ENCODE measurements at regions not wholly inside any gene's neighbourhood (a gene's known extent, or its start where the extent isn't known, plus 50 kb on each side); places are given as distances from the start of the nearest gene placed in this dataset.

DNA sequence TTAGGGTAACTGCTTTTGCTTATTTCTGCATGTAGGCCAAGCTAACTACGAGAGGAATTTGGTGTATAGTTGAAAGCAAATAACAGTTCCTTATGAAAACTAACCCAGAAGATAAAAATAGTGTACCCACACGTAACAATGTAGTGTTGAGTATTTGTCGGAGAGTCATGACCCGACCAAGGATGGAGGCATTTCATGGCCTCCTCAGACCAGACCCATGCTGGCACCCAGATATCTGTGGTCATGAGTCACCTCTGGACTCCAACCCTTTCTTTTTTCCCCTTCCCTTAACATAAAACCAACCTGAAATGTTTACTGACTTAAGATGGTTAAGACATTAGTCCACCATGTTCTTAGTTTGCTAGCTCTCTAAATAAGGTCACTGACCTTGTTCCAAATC, 318.7 kb downstream of the NOL4 start:
- Histone ChIP-seq H3K27me3 (no peaks in the 10 kb centered on the region), H3K27ac (no peak overlapping the region), H3K9ac (ENCODE audit: low read depth in 2 of 2, low read length in 2 of 2) (no peak overlapping the region), H3K4me3 (no peak overlapping the region), H3K4me1 (no peaks in the 10 kb centered on the region), H3K9me3 (no peaks in the 10 kb centered on the region), H3K36me3 (no peaks in the 10 kb centered on the region)
- no peak for DNase-seq
- intact Hi-C loops (cut with DNase I), result no loop called here
- TF ChIP-seq, protein P1, sequence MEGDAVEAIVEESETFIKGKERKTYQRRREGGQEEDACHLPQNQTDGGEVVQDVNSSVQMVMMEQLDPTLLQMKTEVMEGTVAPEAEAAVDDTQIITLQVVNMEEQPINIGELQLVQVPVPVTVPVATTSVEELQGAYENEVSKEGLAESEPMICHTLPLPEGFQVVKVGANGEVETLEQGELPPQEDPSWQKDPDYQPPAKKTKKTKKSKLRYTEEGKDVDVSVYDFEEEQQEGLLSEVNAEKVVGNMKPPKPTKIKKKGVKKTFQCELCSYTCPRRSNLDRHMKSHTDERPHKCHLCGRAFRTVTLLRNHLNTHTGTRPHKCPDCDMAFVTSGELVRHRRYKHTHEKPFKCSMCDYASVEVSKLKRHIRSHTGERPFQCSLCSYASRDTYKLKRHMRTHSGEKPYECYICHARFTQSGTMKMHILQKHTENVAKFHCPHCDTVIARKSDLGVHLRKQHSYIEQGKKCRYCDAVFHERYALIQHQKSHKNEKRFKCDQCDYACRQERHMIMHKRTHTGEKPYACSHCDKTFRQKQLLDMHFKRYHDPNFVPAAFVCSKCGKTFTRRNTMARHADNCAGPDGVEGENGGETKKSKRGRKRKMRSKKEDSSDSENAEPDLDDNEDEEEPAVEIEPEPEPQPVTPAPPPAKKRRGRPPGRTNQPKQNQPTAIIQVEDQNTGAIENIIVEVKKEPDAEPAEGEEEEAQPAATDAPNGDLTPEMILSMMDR (IDR thresholded peaks at IDR 0.05), result no peak

DNA sequence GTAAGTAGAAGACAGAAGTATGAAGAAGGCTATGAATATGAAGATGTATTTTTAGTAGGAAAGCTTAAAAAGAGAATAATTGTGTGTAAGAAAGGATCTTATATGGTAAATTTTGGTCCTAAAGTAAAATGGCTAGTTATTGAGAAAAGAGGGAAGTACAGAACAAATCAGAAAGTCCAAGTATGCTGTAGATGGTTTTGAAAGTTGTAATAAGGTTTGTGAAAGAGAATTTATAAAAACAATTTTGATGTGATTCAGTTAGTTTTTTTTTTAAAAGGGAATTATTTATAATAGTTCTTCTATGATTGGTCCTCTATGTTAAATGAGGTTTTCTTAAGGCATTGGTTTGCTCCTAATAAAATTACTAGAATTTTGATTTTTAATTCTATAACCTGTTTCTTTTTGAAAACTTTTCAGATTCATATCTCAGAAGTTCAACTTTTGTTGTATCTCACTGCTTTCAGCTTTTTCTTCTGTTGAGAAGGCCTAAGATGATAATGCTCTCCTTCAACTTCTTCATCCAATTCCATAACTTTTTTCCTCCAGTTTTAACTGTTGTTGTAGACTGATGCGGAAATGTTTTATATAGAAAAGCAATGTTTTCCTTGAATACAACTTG, 322.7 kb downstream of the NOL4 start:
- intact Hi-C loops (cut with DNase I), result no loop called here

DNA sequence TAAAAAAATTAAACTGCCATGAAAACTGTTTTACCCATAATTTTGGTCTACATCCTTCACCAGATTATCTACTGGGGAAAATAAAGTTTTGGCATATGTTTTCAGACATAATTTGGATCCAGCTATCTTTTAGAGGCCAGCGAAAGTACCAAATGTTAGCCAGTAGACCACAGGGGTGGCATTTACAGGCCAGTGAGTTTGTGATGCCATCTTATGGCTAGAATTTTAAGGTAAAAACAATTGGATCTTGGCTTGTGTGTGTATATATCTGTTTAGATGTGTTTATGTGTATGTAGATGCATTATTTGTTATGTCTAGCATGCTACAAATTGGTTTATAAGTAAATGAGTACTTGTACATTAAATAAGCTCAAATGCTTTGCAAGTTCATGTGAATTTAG, 322.6 kb downstream of the ASXL3 start:
- H3K27me3 ChIP-seq, result no peaks in the 10 kb centered on the region
- H3K4me1 ChIP-seq, result no peaks in the 10 kb centered on the region
- H3K4me3 ChIP-seq, result no peak overlapping the region
- H3K36me3 ChIP-seq, result no peaks in the 10 kb centered on the region
- H3K27ac ChIP-seq, result no peak overlapping the region
- no peak overlapping the region for H3K9ac ChIP-seq (ENCODE audit: low read depth in 2 of 2, low read length in 2 of 2)
- H3K9me3 ChIP-seq, result no peaks in the 10 kb centered on the region
- no peak for DNase-seq
- TF ChIP-seq, protein P1 (IDR thresholded peaks at IDR 0.05), result no peak
- intact Hi-C loops (cut with DNase I), result no loop called here

More for the DNA sequence above, 322.7 kb downstream of the NOL4 start:
- Histone ChIP-seq H3K27me3 (no peaks in the 10 kb centered on the region), H3K27ac (no peak overlapping the region), H3K36me3 (no peaks in the 10 kb centered on the region), H3K9ac (ENCODE audit: low read depth in 2 of 2, low read length in 2 of 2) (no peak overlapping the region), H3K4me3 (no peak overlapping the region), H3K4me1 (no peaks in the 10 kb centered on the region), H3K9me3 (no peaks in the 10 kb centered on the region)
- TF ChIP-seq, protein P1 (IDR thresholded peaks at IDR 0.05), result no peak
- no peak for DNase-seq

DNA sequence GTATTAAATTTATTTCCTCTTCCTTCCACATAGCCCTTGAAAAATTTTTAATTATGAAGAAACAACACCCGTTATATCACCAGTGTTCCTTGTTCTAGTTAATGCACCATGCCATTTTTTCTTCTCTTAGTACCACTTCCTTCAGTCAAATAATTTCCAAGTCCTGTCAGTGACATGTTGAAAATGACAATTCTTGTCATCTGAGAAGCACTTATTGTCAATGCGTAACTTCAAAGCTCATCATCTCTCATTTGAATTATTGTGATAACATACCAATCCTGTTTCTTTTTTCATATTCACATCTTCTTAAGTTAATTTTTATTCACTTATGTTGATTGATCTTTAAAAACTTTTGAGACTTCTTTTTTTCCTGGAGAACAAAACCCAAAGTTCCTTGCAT, 320.4 kb downstream of the ASXL3 start:
- no peak overlapping the region for H3K27ac ChIP-seq
- DNase-seq, result no peak
- no peaks in the 10 kb centered on the region for H3K36me3 ChIP-seq
- no peak overlapping the region for H3K9ac ChIP-seq (ENCODE audit: low read depth in 2 of 2, low read length in 2 of 2)
- intact Hi-C loops (cut with DNase I), result no loop called here
- H3K27me3 ChIP-seq, result no peaks in the 10 kb centered on the region
- TF ChIP-seq, protein P1 (IDR thresholded peaks at IDR 0.05), result no peak
- no peak overlapping the region for H3K4me3 ChIP-seq
- H3K4me1 ChIP-seq, result no peaks in the 10 kb centered on the region
- no peaks in the 10 kb centered on the region for H3K9me3 ChIP-seq

DNA sequence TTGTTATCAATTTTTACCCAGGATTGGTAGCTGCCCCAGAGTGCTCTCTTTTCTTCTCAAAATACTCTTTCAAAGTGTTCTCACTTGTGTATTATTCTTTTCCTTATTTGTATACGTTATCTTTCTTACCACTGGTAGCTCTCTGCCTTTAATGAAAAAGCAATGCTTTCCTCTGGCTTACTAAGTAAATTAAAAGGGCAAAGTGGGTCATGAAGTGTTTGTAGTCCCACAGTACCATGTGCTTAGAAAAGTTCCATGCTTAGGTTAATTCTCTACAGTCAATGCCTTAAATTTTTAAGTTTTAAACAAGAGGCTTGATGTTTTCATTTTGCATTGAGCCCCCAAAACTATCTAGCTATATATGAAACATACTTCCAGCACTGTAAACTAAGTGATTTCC, 300.2 kb downstream of the ASXL3 start:
- intact Hi-C loops (cut with DNase I), result no loop called here
- no peak overlapping the region for H3K4me3 ChIP-seq

More for the DNA sequence above, 300.2 kb downstream of the ASXL3 start:
- Histone ChIP-seq H3K4me1 (no peaks in the 10 kb centered on the region), H3K36me3 (no peaks in the 10 kb centered on the region), H3K27ac (no peak overlapping the region), H3K9ac (ENCODE audit: low read depth in 2 of 2, low read length in 2 of 2) (no peak overlapping the region), H3K9me3 (no peaks in the 10 kb centered on the region), H3K27me3 (no peaks in the 10 kb centered on the region)
- TF ChIP-seq, protein P1 (IDR thresholded peaks at IDR 0.05), result no peak
- no peak for DNase-seq
